ENCODE measurements at regions not wholly inside any gene's neighbourhood (a gene's known extent, or its start where the extent isn't known, plus 50 kb on each side); places are given as distances from the start of the nearest gene placed in this dataset.

- no TSS peak for BruUV-seq (replicated peaks)
- intact Hi-C loops (cut with micrococcal nuclease; ENCODE audit: unreplicated experiment) (no loop called here), in situ Hi-C loops (cut with HindIII; ENCODE audit: low pct_unique_long_range_greater_than_20kb, low sequenced_read_pairs) (no loop called here)
- no peaks in the 10 kb centered on the region for H3K27me3 ChIP-seq (ENCODE audit: control insufficient read depth, insufficient read depth, low read length)
- H3K27ac ChIP-seq (ENCODE audit: low read length) = no peak overlapping the region
- no peak for TF ChIP-seq CTCF (IDR thresholded peaks at IDR 0.05)
- no peak for TF ChIP-seq POLR2AphosphoS5 (IDR thresholded peaks at IDR 0.05; ENCODE audit: low read depth, low read length)
- no peak for TF ChIP-seq REST (IDR thresholded peaks at IDR 0.05; ENCODE audit: insufficient read depth in 1 of 2, low read depth in 2 of 2, low read length in 1 of 2)
- TF ChIP-seq TCF7L2 (IDR thresholded peaks at IDR 0.05; ENCODE audit: low read depth, low read length) = no peak
- TF ChIP-seq SIN3A (IDR thresholded peaks at IDR 0.05; ENCODE audit: borderline replicate concordance, insufficient read depth, low read depth, low read length) = no peak
- ChIA-PET CTCF (no interaction called here), POLR2A (interaction anchor here (0.6 kb wide), 1 partner anchor 734 kb away, joined by 4 read pairs; no protein-coding TSS in a partner anchor)
- H3K4me1 ChIP-seq (ENCODE audit: control insufficient read depth, insufficient read depth, low read length) = no peaks in the 10 kb centered on the region
- H3K4me3 ChIP-seq (ENCODE audit: low read depth in 2 of 2, low read length in 2 of 2) = no peak overlapping the region
- DNase-seq (ENCODE audit: low read depth, low spot score) = no peak
- no peak for ATAC-seq
- no peaks in the 10 kb centered on the region for H3K36me3 ChIP-seq (ENCODE audit: control insufficient read depth, insufficient read depth, low read length)
- H3K9me3 ChIP-seq (ENCODE audit: control insufficient read depth, insufficient read depth, low read depth, low read length) = no peaks in the 10 kb centered on the region
Measured at GRCh38 chr1:87644033-87644578, 315.4 kb downstream of the LMO4 start.

GRCh38 chr1:87644579-87645190 is 316.0 kb downstream of the LMO4 start:
- POLR2A ChIA-PET = no interaction called here
- intact Hi-C loops (cut with micrococcal nuclease; ENCODE audit: unreplicated experiment) (no loop called here), in situ Hi-C loops (cut with HindIII; ENCODE audit: low pct_unique_long_range_greater_than_20kb, low sequenced_read_pairs) (no loop called here)
- CTCF ChIA-PET = no interaction called here
- TF ChIP-seq CTCF (IDR thresholded peaks at IDR 0.05) (no peak), TCF7L2 (IDR thresholded peaks at IDR 0.05; ENCODE audit: low read depth, low read length) (no peak), SIN3A (IDR thresholded peaks at IDR 0.05; ENCODE audit: borderline replicate concordance, insufficient read depth, low read depth, low read length) (no peak), POLR2AphosphoS5 (IDR thresholded peaks at IDR 0.05; ENCODE audit: low read depth, low read length) (no peak), REST (IDR thresholded peaks at IDR 0.05; ENCODE audit: insufficient read depth in 1 of 2, low read depth in 2 of 2, low read length in 1 of 2) (no peak)
- DNase-seq (ENCODE audit: low read depth, low spot score) (no peak), ATAC-seq (no peak)
- BruUV-seq (replicated peaks) = no TSS peak
- H3K36me3 ChIP-seq (ENCODE audit: control insufficient read depth, insufficient read depth, low read length) = no peaks in the 10 kb centered on the region
- no peaks in the 10 kb centered on the region for H3K9me3 ChIP-seq (ENCODE audit: control insufficient read depth, insufficient read depth, low read depth, low read length)
- H3K27ac ChIP-seq (ENCODE audit: low read length) = no peak overlapping the region
- no peaks in the 10 kb centered on the region for H3K4me1 ChIP-seq (ENCODE audit: control insufficient read depth, insufficient read depth, low read length)
- H3K4me3 ChIP-seq (ENCODE audit: low read depth in 2 of 2, low read length in 2 of 2) = no peak overlapping the region
- no peaks in the 10 kb centered on the region for H3K27me3 ChIP-seq (ENCODE audit: control insufficient read depth, insufficient read depth, low read length)

Data from Panc1 (cell line).